Kidney epithelial cell (primary cell): ENCODE measurements at regions not wholly inside any gene's neighbourhood (a gene's known extent, or its start where the extent isn't known, plus 50 kb on each side); places are given as distances from the start of the nearest gene placed in this dataset.

Source experiments
- DNase-seq: peaks from one replicate; pipeline ENCODE4 v3.0.0-alpha.2; 2010; ENCODE audit warnings: low read depth
- H3K27me3 ChIP-seq: 2 replicates; pipeline ENCODE4 v1.6.0; 2011; ENCODE audit warnings: low read length; ENCODE audit not compliant: control insufficient read depth, insufficient read depth
- H3K36me3 ChIP-seq: 2 replicates; pipeline ENCODE4 v1.5.1; 2011; ENCODE audit warnings: low read length; ENCODE audit not compliant: control insufficient read depth, insufficient read depth
- H3K4me3 ChIP-seq: 2 replicates; pipeline ENCODE4 v1.5.1; 2011; ENCODE audit warnings: low read depth, mild to moderate bottlenecking, control low read depth, low read length
- TF ChIP-seq, protein P1 (sequence below): IDR thresholded peaks from 2 replicates; pipeline ENCODE4 v1.5.1; 2011; ENCODE audit warnings: mild to moderate bottlenecking, moderate library complexity, low read length, control low read depth, inconsistent platforms; ENCODE audit not compliant: insufficient read depth, poor library complexity, severe bottlenecking

- Histone ChIP-seq H3K4me3 (no peak overlapping the region), H3K27me3 (no peaks in the 10 kb centered on the region), H3K36me3 (no peaks in the 10 kb centered on the region)
- TF ChIP-seq, protein P1, sequence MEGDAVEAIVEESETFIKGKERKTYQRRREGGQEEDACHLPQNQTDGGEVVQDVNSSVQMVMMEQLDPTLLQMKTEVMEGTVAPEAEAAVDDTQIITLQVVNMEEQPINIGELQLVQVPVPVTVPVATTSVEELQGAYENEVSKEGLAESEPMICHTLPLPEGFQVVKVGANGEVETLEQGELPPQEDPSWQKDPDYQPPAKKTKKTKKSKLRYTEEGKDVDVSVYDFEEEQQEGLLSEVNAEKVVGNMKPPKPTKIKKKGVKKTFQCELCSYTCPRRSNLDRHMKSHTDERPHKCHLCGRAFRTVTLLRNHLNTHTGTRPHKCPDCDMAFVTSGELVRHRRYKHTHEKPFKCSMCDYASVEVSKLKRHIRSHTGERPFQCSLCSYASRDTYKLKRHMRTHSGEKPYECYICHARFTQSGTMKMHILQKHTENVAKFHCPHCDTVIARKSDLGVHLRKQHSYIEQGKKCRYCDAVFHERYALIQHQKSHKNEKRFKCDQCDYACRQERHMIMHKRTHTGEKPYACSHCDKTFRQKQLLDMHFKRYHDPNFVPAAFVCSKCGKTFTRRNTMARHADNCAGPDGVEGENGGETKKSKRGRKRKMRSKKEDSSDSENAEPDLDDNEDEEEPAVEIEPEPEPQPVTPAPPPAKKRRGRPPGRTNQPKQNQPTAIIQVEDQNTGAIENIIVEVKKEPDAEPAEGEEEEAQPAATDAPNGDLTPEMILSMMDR = no peak
- DNase-seq = no peak
Observed at GRCh38 chr13:111048387-111048786, 66.7 kb upstream of the ARHGEF7 start.

DNA sequence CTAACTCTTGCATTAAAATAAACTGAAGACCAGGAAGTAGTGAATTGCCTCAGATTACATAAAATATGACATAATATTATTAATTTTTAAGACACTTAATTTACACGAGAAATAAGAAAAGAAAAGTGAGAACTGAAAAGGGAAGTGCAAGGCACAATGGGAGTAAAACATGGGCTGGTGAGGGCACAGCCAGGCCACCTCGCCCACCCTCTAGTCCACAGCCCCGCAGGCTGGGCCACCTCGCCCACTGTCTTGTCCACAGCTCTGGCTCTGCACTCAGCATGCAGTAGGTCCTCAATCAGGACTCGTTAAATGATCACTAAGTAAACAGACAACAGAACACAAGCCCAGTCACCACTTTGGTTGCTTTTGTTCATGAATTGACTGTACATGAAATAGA is 67.8 kb upstream of the ARHGEF7 start:
- TF ChIP-seq, protein P1 = no peak
- no peaks in the 10 kb centered on the region for H3K36me3 ChIP-seq
- H3K27me3 ChIP-seq = no peaks in the 10 kb centered on the region
- DNase-seq = no peak
- no peak overlapping the region for H3K4me3 ChIP-seq

DNA sequence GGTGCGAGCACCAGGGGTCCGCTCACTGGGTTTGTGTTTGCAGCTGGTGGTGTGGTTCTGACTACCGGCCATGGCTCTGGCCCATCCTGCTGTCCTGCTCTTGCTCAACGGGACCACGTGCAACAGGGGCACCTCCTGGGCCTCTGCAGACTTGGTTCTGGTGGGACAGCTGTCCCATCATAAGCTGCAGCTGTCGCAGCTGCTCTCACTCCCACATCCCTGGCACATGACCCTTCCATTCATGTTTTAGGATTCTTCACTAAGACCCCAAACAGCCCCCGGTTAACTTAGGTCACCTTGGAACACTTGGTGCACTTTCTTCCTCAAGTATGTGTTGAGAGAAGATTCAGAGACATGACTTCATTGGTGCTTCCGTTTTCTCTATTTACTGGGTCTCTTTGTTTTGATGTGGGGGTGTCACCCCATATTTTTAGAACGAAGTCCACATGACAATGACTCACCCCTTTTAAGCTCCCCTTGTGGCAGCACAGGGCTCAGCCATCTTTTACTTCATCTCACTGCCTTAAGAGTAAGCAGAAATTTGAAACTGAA is 68.4 kb upstream of the ARHGEF7 start:
- TF ChIP-seq, protein P1 = peak; percentile 8
- no peaks in the 10 kb centered on the region for H3K36me3 ChIP-seq
- no peak overlapping the region for H3K4me3 ChIP-seq
- no peaks in the 10 kb centered on the region for H3K27me3 ChIP-seq
- DNase-seq = no peak

GRCh38 chr13:111045170-111045569 is 69.9 kb upstream of the ARHGEF7 start:
- Histone ChIP-seq H3K27me3 (no peaks in the 10 kb centered on the region), H3K36me3 (no peaks in the 10 kb centered on the region), H3K4me3 (no peak overlapping the region)
- DNase-seq = no peak
- TF ChIP-seq, protein P1 = no peak

DNA sequence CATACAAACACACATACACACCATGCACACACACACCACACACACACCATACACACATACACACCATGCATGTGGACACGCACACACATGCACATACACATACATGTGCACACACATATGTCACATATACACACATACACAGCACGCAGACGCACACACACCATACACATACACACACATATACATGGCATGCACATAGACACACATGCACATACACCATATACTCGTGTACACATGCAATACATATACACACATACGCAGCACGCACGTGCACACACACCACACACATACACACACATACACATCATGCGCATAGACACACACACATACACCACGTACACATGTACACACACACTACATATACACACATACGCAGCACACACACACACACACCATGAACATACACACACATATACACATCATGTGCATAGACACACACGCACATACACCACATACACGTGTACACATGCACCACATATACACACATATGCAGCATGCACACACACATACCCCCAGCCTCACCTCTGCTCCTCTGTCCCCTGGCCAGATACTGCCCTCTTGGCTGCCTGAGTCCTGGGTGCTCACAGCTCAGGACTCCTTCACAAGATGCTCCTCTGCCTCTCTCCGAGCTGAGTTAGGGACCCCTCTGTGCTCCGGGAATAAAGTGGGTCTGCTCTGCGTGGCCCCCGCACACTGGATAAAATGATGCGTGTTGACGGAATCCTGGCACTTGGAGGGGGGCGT is 70.9 kb upstream of the ARHGEF7 start:
- H3K36me3 ChIP-seq = no peaks in the 10 kb centered on the region
- no peaks in the 10 kb centered on the region for H3K27me3 ChIP-seq
- DNase-seq = no peak
- no peak overlapping the region for H3K4me3 ChIP-seq
- TF ChIP-seq, protein P1 = no peak

DNA sequence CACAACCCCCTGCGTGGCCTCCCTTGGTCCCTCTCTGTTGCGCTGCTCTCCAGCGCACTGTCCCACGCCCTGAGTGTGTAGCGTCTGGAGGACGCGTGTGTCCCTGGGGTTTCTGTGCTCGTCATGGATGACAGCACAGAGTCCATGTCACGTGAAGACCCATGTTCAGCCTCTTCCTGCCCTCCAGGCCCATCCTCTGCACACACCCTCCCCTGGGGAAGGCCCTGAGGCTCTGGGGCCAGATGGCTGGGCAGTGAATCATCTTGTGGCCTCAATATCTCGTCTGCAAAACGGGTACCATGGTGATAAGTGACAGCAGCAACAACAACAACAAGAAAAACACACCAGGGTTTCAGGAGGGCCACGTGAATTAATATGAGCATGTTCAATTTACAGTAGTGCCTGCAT is 71.5 kb upstream of the ARHGEF7 start:
- DNase-seq = no peak
- Histone ChIP-seq H3K36me3 (no peaks in the 10 kb centered on the region), H3K27me3 (no peaks in the 10 kb centered on the region), H3K4me3 (no peak overlapping the region)
- TF ChIP-seq, protein P1 = no peak
